T-helper 2 cell (primary cell): ENCODE measurements at regions not wholly inside any gene's neighbourhood (a gene's known extent, or its start where the extent isn't known, plus 50 kb on each side); places are given as distances from the start of the nearest gene placed in this dataset.
A peak's percentile ranks its signal among the peaks of the same experiment; 100 is the strongest.

Experiments used
- DNase-seq, 5 experiments: peaks; one replicate each; pipeline versions ENCODE4 v3.0.0 to v3.0.0-alpha.2; 2012 to 2022

DNA sequence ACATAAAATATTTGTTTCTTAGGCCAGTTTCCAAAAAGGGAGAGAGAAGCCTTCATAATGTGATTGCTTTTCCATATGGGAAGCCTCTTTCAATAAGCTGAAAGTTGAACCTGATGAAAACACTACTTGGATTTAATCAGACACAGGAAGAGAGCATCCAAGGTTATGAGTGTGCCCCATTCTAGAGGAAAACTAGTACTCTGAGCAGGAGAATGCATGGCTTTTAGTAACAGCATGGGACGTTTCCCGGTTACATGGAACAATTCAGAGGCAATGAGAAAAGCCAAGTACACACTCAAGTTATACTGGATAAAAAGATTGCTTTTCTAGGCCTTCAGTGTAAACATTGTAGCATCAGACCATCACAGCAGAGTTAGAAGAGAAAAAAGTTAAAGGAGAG lies 315.8 kb downstream of the ZNF516 start:
- no peak for DNase-seq

DNA sequence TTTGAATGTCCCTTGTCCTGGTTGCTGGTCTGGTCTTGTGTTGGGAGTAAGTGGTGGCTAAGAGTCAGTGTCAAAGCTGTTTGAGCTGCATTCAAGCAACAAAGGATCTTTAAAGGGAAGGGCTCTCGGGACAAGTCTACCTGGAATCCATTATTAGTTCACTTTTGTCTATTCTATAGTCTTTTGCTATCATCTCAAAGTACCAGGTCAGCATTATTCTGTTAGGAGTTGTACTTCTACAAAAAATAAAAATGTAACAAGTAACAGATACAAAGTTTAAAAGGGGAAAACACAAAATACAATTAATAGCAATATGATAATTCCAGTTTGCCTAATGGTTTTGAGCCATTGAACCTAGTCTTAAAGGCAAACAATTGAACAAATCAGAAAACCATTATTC lies 317.9 kb downstream of the ZNF516 start:
- no peak for DNase-seq

DNA sequence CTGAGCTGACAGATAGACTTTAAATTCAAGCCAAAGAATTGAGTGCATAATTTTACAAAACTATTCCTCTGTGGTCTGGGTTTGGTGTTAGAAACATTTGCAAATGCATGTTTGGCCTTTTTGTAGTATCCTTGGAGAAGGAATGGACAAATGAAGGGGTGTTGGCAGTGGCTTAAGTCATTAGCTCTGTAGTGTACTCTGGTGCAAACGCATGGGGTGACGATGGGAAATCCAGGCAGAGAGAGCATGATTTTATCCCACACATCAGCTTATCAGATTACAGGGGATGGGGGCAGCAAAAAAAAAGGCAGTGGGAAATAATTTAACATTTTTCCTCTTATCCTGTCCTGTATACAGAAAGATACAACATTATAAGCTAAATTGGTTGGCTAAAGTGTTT lies 320.6 kb downstream of the ZNF516 start:
- no peak for DNase-seq

DNA sequence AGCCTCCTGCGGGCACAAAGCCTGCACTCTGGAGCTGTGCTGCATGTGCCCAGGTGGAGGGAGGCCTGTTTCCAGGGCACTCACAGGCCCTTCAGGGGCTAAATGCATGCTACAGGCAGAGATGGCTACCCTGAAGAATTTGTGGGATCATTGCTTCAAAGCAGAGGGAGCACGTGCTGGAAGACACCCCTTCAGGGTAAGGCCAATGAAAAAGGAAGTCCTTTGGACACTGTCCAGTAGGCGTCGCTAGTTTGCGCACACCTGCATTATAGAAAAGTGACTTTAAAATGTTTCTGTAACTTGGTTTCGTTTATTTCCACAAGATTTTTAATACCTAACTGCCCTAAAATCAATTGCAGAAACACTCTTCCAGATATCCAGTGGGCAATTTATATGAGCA lies 325.3 kb downstream of the ZNF516 start:
- no peak for DNase-seq

DNA sequence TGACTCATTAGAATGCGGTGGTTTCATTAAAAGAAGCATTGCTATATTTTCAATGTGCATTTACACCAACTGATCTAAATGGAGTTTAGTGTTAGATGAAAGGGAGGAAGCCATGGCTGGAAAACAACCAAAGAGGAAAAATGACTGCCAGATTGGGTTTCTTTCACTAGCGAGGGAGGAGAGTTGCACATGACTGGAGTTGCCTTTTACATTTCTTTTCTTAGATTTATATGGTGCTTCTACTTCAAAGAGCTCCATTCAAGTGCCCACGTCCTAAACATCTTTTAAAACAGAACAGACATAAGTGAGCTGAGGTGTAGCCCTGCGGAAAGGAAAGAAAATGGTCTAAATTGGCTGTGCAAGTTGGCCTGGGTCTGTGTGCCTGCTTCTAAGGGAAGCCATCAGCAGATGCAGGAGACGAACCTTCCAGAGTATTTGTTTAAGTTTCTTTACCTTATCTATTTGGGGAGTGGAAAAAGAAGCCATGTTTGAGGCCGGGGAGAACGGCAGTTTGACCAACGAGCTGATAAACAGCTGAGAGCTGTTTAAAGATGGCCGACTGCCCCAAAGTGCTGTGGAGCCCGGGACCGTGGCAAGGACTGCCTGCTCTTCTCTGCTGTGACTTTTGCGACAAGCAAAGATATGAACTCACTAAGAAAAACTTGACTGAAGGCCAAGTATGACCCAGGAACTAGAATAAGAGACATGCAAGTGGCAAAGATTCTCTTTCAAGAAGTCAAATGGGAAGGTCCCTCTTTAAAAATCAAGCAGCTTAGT lies 327.0 kb downstream of the ZNF516 start:
- no peak for DNase-seq

DNA sequence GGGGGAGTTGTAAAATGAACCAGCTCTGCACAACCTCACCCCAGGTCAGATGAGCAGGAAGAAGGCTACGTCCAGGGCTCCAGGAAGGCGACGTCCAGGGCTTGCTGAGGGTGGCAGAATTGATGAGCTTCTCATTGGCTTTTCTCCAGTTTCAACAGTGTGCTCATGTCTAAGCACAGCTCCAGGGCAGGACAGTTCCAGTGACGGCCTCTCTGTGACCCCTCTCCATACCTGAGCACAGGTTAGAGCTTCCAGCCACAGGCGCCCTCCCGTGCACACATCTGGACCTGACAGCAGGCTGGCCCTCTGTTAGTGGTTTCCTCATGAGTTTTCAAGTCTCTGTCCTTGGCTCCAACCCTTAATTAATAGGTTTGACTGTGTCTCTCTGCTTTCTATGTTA lies 327.6 kb downstream of the ZNF516 start:
- DNase-seq, result no peak

DNA sequence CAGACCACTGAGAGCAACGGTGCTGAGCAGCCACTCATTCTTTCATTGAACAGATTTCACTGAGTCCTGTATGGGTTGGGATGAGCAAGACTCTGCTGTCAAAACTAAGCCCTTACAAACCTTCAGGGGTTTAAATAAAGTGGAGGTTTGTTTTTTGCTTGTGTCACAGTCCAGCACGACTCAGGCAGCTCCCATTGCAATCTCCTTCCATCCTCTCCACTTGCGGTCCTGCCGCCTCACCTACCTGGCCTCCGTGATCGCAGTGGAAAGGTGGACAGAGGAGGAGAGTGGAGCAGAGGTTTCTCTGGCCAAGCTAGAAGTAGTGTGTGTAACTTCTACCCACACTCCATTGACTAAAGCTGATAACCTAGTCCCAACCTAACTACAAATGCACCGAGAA lies 332.2 kb downstream of the ZNF516 start:
- no peak for DNase-seq

DNA sequence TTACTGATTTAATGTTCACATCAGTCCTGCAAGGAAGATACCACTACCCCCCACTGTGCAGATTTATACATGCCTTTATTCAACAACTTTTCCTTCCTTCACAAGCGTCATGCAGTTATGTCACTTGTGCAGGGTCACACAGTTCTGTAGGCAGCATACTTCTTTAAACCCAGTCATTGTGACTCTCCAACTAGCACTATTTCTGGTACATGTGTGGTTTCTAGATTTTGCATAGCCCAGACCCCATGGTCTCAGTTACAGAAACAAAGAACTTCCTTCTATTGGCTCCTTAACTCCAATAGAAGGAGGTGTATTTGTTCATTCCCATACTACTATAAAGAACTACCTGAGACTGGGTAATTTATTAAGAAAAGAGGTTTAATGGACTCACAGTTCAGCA lies 333.1 kb downstream of the ZNF516 start:
- no peak for DNase-seq

DNA sequence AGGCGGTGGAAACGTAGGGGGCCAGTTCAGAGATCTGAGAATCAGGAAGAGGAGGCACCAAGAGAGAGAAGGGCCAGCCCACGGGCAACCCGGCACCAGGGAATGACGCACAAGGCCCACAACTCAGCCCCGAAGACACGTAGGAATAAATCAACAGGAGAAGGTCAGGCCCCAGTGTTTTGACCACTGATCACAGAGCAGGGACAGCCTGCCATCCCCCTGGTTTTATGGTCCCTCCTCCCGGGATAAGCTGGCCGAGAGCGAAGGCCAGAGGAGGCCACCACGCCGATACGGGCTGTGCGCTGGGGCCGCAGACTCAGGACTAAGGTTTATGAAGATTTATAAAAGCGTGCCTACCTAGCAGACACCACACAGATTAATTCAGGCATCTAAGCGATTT lies 341.4 kb downstream of the ZNF516 start:
- no peak for DNase-seq

DNA sequence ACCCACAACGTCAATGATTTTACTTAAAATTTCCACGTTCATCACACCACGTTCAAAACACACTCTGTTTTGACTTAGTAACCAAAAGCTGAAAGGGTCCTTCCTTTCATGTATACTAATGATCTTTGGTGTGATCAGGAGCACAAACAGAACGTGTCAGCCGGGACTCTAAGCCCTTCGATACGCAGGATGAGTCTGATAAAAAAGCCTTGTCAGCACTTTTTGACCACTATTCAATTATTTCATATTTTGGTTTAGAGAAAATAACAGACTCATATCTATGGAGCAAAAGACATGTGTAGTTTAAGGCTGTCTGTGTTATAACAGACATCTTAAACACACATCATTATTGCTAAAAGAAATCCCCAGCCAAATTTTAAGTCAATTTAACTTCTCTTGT lies 345.3 kb downstream of the ZNF516 start:
- no peak for DNase-seq

DNA sequence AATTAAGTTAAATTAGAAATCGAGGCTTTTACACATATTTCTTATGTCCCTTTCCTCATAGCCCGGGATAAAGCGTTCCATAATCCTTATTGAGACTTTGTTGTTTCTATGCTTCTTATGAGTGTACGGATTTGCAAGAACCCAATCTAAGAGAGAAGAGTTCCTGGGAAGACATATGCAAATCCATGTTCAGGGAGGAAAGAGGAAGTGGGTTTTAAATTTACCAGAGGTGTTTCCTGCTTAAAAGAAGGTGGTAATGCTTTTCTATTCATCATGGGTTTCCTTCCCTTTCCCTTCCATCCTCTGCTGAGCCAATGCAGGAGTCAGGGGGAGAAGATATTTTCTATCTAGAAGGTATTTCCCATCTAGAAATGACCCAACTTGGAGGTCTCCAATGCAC lies 345.8 kb downstream of the ZNF516 start:
- no peak for DNase-seq

DNA sequence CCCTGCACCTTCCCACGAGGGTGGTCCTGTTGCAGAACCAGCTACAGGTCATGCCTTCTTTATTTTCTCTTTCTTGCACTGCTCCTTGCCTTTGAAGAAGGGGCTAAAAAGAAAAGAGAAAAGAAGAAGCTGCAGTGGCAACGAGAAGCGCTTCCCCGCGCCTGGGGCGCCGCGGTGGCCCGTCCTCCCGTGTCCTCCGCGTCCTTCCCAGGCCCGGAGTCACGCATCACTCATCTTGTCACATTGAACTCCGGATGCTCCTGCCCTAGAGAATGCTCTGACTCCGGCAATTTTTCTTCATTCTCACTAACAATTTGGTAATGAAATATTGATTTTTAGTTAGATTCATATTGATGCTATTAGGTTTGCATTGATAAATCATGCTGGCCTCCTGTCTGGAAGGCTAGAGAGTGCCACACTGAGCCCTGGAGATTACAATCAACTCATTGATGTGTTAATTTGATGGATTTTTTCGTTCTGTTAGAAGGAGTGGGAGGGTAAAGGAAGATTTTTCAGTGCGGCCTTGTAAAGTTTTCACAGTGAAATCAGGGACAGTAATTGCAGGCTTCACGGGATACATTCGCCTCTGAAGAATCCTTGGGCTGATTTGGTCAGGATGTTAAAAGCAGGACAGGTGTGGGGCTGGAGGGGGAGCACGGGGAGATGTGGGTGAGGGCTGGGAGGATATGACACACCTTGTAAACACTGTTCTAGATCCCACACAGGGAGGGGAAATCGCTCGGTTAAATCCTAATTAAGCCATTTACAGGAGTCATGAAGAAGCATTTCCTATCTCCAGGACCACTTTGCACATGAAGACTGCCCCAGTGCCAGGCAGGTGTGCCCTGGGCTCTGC lies 349.3 kb downstream of the ZNF516 start:
- DNase-seq, result no peak

DNA sequence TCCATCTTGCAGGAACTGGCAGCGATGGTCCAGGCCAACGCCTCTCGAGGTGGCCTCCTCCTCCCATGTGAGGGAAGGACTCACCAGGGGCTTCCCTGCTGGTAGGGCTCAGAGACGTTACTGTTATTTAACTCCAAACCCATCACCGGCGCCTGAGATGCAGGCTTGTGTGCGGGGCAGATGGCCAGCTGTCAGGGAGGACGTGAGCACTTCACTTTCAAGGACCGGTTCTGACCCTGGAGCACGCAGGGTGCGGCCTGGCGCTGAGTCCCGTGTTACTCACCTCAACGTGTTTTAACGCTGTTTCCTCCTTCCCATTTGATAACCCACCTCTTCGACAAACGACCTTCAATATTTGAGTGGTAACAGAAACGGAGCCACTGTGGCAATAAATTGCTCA lies 350.2 kb downstream of the ZNF516 start:
- DNase-seq, result no peak

DNA sequence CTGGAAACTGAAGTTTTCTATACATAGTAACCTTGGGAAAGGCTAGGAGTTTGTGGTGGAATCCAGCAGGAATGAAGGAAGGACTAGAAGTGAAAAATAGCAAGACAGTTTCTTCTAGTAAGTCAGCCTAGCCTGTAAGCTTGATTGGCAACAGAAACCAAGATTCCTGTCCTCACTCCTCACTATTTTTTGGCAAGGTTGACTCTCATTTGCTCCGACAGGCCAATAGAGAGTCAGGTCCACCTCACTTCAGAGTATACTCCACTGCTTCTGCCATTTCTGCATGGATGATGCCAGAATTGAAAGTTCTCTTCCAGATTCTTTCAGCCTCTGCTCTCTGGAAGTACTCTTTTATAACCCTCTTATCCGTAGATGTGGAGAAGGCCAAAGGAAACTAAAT lies 352.4 kb downstream of the ZNF516 start:
- no peak for DNase-seq

DNA sequence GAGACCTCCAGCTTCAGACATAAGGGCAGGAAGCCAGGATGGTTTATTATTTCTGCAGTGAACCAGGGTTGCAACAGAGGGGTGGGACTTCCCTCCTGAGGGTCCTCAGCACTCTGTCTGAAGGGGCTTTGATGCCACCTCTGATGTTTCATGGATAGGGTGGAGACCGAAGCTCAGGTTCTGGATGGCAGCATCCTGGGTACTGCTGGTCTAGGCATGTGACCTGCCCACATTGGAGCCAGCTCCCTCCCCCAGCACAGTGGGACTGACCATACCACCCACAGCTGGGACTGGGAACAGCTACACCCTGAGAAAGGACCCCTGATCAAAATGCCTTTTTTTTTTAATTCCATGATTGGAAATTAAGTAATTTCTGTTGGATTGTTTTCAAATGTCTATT lies 355.2 kb downstream of the ZNF516 start:
- DNase-seq, result no peak

DNA sequence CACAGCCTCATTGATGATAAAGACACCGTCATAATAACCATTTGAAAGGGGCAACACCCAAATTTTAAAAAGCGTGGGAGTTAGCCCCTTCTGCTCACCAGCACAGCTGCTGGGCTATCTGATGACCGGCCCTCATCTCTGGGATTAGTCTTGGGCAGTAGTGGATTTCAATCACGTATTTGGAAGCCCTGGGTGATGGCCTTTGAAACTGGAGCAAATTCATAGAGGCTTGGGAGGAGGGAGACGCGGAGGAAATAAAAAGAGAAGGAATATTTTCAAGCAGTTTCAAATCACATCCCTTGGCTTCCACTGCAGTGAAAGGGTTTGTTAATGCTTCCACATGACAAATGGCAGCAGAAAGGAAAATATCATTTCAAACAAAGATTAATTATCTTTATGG lies 357.8 kb downstream of the ZNF516 start:
- no peak for DNase-seq

DNA sequence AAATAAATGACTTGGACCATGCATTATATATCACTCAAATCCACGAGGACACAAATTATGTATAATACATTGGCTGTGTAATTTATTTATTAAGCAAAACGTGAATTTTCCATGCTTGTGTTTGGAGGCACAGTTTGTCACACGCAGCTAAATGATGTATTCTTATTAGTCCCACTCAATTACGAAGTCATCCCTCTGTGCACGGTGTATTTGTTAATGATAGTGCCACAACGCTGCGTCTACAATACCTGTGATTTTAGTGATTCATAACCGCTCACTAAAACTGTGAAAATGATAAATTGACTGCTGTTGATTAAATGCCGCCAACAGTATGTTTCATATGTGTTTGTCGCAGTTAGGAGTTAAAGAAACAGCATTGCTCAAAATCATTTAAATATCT lies 358.3 kb downstream of the ZNF516 start:
- DNase-seq, result no peak

DNA sequence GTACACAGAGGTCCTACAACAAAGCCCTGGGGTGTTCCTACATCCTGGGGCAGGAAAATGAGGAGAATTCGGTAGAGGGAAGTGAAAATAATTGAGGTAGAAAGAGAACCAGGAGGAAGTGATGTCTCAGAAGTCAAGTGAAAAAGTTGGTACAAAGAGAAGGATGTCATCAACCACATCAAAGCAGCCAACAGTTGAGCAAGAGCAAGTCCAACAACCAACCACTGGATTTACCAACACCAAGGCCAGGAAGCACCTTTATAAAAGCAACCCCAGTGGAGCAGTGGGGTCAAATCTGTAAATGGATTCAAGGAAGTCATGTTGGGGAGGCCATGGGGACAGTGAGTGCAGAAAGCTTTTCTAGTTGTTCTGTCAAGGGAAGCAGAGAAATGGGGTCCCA lies 360.4 kb downstream of the ZNF516 start:
- DNase-seq, result peak in 1 of 5 experiments; percentile 13

DNA sequence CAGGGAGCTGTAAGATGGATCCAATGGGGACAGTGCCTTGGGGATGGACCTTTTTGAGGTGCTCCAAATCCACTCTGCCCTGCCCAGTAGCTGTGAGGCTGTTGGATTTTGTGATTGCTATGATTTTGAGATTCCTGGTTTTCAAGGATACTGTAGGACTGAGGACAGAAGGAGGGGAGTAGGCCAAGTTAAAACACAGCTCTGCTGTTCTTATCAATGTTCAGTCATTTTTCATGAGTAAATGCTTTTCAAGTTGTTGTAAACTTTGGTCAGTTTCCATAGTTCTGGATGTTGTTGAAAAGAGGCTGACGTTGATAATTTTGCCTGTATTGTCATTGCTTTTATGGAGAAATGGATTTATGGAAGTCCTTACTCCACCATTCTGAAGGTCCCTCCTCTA lies 361.2 kb downstream of the ZNF516 start:
- no peak for DNase-seq

DNA sequence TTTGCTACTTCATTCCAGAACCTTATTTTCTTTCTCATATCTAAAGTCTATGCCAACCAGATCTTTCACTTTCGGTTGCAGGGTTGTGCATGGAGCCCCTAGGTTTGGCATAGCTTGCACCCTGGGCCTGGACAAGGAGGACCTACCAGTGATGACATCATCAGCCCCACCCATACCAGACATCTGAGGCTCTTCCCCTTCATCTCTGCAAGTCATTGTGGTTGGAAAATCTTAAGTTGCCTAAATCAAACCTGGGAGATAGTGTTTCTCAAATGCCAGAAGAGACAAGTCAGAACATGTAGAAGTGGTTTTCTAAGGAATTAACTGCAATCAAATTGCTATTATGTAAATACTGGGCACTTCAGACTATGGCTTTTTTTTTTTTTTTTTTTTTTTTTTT lies 363.3 kb downstream of the ZNF516 start:
- DNase-seq, result peak in 1 of 5 experiments; percentile 45

DNA sequence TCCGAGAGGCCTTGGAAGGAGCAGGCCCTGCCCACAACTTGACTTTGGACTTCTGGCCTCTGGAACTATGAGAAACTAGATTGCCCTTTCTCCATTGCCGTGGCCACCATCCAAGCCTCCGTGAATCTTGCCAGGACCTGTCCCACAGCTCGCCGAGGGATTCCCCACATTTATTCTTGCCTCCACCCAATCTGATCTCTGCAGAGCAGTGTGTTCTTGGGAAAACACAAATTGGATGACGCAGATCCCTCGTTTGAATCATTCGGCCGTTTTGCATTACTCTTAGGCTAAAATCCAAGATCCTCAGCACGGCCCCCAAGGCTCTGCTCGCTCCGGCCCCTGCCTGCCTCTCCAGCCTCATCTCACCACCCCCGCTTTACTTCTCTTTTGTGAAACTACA lies 364.2 kb downstream of the ZNF516 start:
- DNase-seq, result no peak

DNA sequence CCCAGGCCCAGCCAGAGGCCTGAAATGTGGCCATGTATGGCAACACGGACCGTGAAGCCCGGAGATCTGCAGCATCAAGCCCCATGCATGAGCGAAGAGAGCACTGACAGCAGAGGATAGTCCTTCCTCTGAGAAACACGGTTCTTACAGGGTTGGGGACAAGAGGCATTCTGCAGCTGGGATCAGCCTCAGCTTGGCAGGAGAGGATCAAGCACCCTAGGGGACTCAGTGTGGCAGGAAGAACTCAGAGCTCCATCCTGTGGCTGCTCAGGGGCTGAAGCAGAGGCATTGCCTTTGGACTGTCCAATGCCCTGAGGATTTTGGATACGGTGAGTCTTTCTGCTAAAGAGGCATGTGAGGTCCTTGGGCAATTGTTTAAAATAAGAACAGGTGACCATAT lies 368.7 kb downstream of the ZNF516 start:
- DNase-seq, result no peak

DNA sequence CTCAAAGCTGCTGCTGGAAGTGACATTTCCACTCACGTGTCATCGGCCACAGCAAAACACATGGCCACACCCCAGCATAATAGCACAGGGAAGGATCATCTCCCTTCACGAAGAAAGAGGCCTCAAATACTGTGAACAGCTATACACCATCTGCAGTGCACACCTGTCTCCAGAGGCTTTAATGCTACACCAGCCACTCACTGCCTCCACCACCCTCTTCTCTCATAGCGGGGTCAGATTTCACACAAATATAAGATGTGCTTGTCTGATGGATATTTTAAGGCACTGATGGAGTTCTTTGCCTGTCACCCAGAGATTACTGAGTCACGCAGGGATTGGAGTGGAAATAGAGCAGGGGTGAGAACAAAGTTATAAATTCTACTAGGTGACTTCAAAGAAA lies 374.0 kb downstream of the ZNF516 start:
- DNase-seq, result no peak

DNA sequence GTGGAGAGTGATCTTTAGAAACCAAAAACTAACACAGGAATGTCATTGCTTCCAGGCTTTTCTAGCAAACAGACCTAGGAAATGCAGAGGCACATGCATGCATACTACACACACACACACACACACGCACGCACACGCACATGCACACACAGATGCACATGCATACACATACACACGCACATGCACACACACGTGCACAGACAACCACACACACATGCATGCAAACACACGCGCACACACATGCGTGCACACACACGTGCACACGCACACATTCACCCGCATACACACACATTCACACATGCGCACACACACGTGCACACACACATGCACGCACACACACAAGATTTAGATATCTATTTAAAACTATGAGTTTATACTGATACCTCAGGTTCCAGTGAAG lies 379.5 kb downstream of the ZNF516 start:
- DNase-seq, result no peak
